ENCODE measurements at regions not wholly inside any gene's neighbourhood (a gene's known extent, or its start where the extent isn't known, plus 50 kb on each side); places are given as distances from the start of the nearest gene placed in this dataset.
"Not testable (repeated sequence)": the region's sequence is repeated elsewhere in the genome, so short reads cannot be mapped to it uniquely, and the experiment has no call there.

- TF ChIP-seq CTCF (IDR thresholded peaks at IDR 0.05; ENCODE audit: low read depth, low read length, poor library complexity, severe bottlenecking); EZH2phosphoT487 (IDR thresholded peaks at IDR 0.05; ENCODE audit: borderline replicate concordance, low read length): not testable (repeated sequence)
These were observed 111.6 kb upstream of the FOXD4L5 start for GRCh38 chr9:65396601-65397000.
